Thyroid gland (tissue), 4 donors: ENCODE measurements at regions not wholly inside any gene's neighbourhood (a gene's known extent, or its start where the extent isn't known, plus 50 kb on each side); places are given as distances from the start of the nearest gene placed in this dataset.

Experiments
- DNase-seq, 2 donors: peaks; one replicate each; pipeline ENCODE4 v3.0.0-alpha.2; 2019
- H3K27ac ChIP-seq, 3 donors: fragments of 200-600 bp; sonication (generic); 1 replicate in 2 of 3; 2 replicates in 1 of 3; pipeline ENCODE4 v1.5.1; 2016 to 2019; ENCODE audit warnings: mild to moderate bottlenecking in 1 of 3, moderate library complexity in 1 of 3
- H3K27me3 ChIP-seq: fragments of 200-600 bp; sonication (generic); one replicate; pipeline ENCODE4 v1.5.1; 2019
- H3K36me3 ChIP-seq, 2 donors: fragments of 200-600 bp; sonication (generic); one replicate each; pipeline ENCODE4 v1.5.1; 2016 to 2019
- H3K4me1 ChIP-seq, 2 donors: fragments of 200-600 bp; sonication (generic); one replicate each; pipeline ENCODE4 v1.5.1; 2017 to 2019
- H3K4me3 ChIP-seq, 3 donors: fragments of 200-600 bp; sonication (generic); replicated peaks in 1 of 3; 1 replicate in 2 of 3; 2 replicates in 1 of 3; pipeline ENCODE4 v1.5.1; 2016; ENCODE audit warnings: mild to moderate bottlenecking in 1 of 3
- H3K9me3 ChIP-seq: fragments of 200-600 bp; sonication (generic); one replicate; pipeline ENCODE4 v1.5.1; 2017
- CTCF ChIP-seq, 6 experiments: fragments of 200-600 bp in 3 of 6; fragments of 450-650 bp in 3 of 6; sonication (generic) in 3 of 6; IDR thresholded peaks; one replicate each; pipeline ENCODE4 v1.5.1; 2016 to 2019; ENCODE audit warnings: antibody characterized with exemption in 6 of 6, mild to moderate bottlenecking in 2 of 6, inconsistent platforms in 1 of 6, moderate library complexity in 1 of 6
- POLR2A ChIP-seq, 2 donors: fragments of 450-650 bp; IDR thresholded peaks; one replicate each; pipeline ENCODE4 v1.6.1; 2017; ENCODE audit warnings: antibody characterized with exemption in 2 of 2, mild to moderate bottlenecking in 2 of 2, moderate library complexity in 1 of 2
- WGBS, 2 donors: methylation state at CpG; one replicate each; pipeline ENCODE4 v1.1.5; 2017; 5-methylcytosine and 5-hydroxymethylcytosine counted together
- intact Hi-C: fragments of 100-400 bp; cut with DNase I; formaldehyde crosslinking; loops from one replicate; pipeline ENCODE4 v1.15.1; 2023

- intact Hi-C loops = no loop called here
- Histone ChIP-seq H3K27ac (no peak overlapping the region), H3K36me3 (no peaks in the 10 kb centered on the region), H3K4me1 (no peaks in the 10 kb centered on the region), H3K4me3 (no peak overlapping the region), H3K27me3 (no peaks in the 10 kb centered on the region), H3K9me3 (no peaks in the 10 kb centered on the region)
- WGBS, 2 donors = 88% methylated on average over 7 of the region's 7 CpGs
- no peak for TF ChIP-seq CTCF (IDR thresholded peaks at IDR 0.05)
- no peak for TF ChIP-seq POLR2A (IDR thresholded peaks at IDR 0.05)
- no peak for DNase-seq
Observed at GRCh38 chr16:13781169-13781564, 138.8 kb upstream of the ERCC4 start.

- no peak overlapping the region for H3K4me3 ChIP-seq
- DNase-seq = no peak
- no peaks in the 10 kb centered on the region for H3K4me1 ChIP-seq
- no peak for TF ChIP-seq POLR2A (IDR thresholded peaks at IDR 0.05)
- TF ChIP-seq CTCF (IDR thresholded peaks at IDR 0.05) = no peak
- no peaks in the 10 kb centered on the region for H3K9me3 ChIP-seq
- no peaks in the 10 kb centered on the region for H3K27me3 ChIP-seq
- H3K27ac ChIP-seq = no peak overlapping the region
- no peaks in the 10 kb centered on the region for H3K36me3 ChIP-seq
- intact Hi-C loops = no loop called here
- 61 to 65% methylated on average over 8 of the region's 8 CpGs for WGBS, 2 donors
Observed at GRCh38 chr16:13781575-13782338, 138.2 kb upstream of the ERCC4 start.

- H3K27me3 ChIP-seq = no peaks in the 10 kb centered on the region
- no peaks in the 10 kb centered on the region for H3K9me3 ChIP-seq
- no peak overlapping the region for H3K27ac ChIP-seq
- H3K4me3 ChIP-seq = no peak overlapping the region
- no peaks in the 10 kb centered on the region for H3K36me3 ChIP-seq
- no peak for DNase-seq
- WGBS, 2 donors = 57 to 60% methylated on average over 4 of the region's 4 CpGs
- no peaks in the 10 kb centered on the region for H3K4me1 ChIP-seq
- intact Hi-C loops = no loop called here
- TF ChIP-seq POLR2A (IDR thresholded peaks at IDR 0.05) = no peak
- TF ChIP-seq CTCF (IDR thresholded peaks at IDR 0.05) = no peak
Observed at GRCh38 chr16:13791095-13791494, 128.9 kb upstream of the ERCC4 start.

- H3K27ac ChIP-seq = no peak overlapping the region
- no peaks in the 10 kb centered on the region for H3K4me1 ChIP-seq
- H3K27me3 ChIP-seq = no peaks in the 10 kb centered on the region
- TF ChIP-seq POLR2A (IDR thresholded peaks at IDR 0.05) (no peak), CTCF (IDR thresholded peaks at IDR 0.05) (no peak)
- DNase-seq = no peak
- no peaks in the 10 kb centered on the region for H3K9me3 ChIP-seq
- H3K36me3 ChIP-seq = no peaks in the 10 kb centered on the region
- 39 to 43% methylated on average over 3 of the region's 3 CpGs for WGBS, 2 donors
- no peak overlapping the region for H3K4me3 ChIP-seq
- intact Hi-C loops = no loop called here
Observed at GRCh38 chr16:13793841-13794409, 126.0 kb upstream of the ERCC4 start.

- DNase-seq = no peak
- no peak overlapping the region for H3K27ac ChIP-seq
- intact Hi-C loops = no loop called here
- H3K27me3 ChIP-seq = no peaks in the 10 kb centered on the region
- no peak overlapping the region for H3K4me3 ChIP-seq
- TF ChIP-seq CTCF (IDR thresholded peaks at IDR 0.05) (no peak), POLR2A (IDR thresholded peaks at IDR 0.05) (no peak)
- H3K36me3 ChIP-seq = no peaks in the 10 kb centered on the region
- H3K4me1 ChIP-seq = no peaks in the 10 kb centered on the region
- no peaks in the 10 kb centered on the region for H3K9me3 ChIP-seq
- WGBS, 2 donors = 45 to 55% methylated on average over 3 of the region's 3 CpGs
Observed at GRCh38 chr16:13795131-13795530, 124.8 kb upstream of the ERCC4 start.
